ENCODE measurements at regions not wholly inside any gene's neighbourhood (a gene's known extent, or its start where the extent isn't known, plus 50 kb on each side); places are given as distances from the start of the nearest gene placed in this dataset.

DNA sequence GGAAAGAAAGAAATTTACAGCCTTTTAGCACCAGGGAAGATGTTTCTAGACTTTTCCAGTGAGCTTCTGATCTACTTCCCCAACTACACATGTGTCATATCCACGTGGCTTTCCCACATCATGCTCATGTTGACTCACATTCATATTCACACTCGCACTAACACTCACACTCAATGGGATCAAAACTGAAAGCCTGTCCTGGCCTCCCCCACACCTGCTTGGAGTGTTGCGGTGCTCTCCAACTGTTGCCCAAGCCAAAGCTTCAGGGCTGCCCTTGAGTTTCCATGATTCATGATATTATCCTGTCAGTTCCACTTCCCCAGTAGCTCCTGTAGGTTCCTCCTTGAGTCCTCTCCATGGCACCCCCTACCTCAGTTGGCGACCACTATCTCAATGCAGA is 444.4 kb downstream of the GATA3 start:
- TF ChIP-seq, protein P1, sequence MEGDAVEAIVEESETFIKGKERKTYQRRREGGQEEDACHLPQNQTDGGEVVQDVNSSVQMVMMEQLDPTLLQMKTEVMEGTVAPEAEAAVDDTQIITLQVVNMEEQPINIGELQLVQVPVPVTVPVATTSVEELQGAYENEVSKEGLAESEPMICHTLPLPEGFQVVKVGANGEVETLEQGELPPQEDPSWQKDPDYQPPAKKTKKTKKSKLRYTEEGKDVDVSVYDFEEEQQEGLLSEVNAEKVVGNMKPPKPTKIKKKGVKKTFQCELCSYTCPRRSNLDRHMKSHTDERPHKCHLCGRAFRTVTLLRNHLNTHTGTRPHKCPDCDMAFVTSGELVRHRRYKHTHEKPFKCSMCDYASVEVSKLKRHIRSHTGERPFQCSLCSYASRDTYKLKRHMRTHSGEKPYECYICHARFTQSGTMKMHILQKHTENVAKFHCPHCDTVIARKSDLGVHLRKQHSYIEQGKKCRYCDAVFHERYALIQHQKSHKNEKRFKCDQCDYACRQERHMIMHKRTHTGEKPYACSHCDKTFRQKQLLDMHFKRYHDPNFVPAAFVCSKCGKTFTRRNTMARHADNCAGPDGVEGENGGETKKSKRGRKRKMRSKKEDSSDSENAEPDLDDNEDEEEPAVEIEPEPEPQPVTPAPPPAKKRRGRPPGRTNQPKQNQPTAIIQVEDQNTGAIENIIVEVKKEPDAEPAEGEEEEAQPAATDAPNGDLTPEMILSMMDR (conservative IDR thresholded peaks at IDR 0.05; ENCODE audit: low read depth), result no peak
- ChIA-PET POLR2A (ENCODE audit: low non-redundant PET) (no interaction called here), CTCF (interaction anchor here (0.6 kb wide), 1 partner anchor 237 kb away, joined by 3 read pairs; no protein-coding TSS in a partner anchor)
- no peak for DNase-seq (ENCODE audit: low spot score)
- no peak overlapping the region for H3K27ac ChIP-seq

DNA sequence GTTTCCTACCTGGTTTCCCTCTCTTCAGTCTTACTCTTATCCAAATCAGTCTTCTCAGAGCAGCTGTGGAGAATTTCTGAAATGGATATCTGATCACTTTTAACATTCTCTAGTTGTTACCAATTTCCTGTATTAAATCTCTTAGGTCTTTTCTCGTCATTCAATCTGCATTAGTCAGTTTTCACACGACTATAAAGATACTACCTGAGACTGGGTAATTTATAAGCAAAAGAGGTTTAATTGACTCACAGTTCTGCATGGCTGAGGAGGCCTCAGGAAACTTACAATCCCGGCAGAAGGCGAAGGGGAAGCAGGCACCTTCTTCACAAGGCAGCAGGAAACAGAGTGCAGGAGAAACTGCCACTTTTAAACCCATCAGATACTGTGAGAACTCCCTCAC is 444.8 kb downstream of the GATA3 start:
- H3K27ac ChIP-seq, result no peak overlapping the region
- no peak for DNase-seq (ENCODE audit: low spot score)
- ChIA-PET POLR2A (ENCODE audit: low non-redundant PET) (no interaction called here), CTCF (interaction anchor here (0.6 kb wide), 1 partner anchor 238 kb away, joined by 3 read pairs; no protein-coding TSS in a partner anchor)
- TF ChIP-seq, protein P1 (conservative IDR thresholded peaks at IDR 0.05; ENCODE audit: low read depth), result no peak

DNA sequence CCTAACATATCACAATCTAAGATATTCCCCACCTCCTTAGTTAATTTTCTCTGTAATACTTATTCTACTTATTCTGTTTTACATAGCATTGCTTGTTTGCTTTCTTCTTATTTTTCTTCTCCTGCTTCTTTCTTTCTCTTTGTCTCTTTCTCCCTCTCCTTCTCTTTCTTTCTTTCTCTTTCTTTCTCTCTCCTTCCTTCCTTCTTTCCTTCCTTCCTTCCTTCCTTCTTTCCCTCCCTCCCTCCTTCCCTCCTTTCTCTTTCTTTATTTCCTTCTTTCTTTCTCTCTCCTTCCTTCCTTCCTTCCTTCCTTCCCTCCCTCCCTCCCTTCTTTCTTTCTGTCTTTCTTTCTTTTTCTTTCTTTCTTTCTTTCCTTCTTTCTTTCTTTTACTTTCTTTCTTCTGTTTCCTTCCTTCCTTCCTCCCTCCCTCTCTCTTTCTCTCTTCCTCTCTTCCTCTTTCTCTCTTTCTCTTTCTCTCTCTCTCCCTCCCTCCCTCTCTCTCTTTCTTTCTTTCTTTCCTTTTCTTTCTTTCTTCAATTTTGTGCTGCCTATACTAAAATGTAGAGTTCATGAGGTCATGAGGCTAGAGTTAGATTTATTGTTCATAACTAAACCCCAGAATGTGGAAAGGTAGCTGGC is 445.4 kb downstream of the GATA3 start:
- ChIA-PET CTCF (interaction anchor here (0.6 kb wide), 1 partner anchor 238 kb away, joined by 3 read pairs; no protein-coding TSS in a partner anchor), POLR2A (ENCODE audit: low non-redundant PET) (no interaction called here)
- TF ChIP-seq, protein P1 (conservative IDR thresholded peaks at IDR 0.05; ENCODE audit: low read depth), result no peak
- no peak overlapping the region for H3K27ac ChIP-seq
- no peak for DNase-seq (ENCODE audit: low spot score)

DNA sequence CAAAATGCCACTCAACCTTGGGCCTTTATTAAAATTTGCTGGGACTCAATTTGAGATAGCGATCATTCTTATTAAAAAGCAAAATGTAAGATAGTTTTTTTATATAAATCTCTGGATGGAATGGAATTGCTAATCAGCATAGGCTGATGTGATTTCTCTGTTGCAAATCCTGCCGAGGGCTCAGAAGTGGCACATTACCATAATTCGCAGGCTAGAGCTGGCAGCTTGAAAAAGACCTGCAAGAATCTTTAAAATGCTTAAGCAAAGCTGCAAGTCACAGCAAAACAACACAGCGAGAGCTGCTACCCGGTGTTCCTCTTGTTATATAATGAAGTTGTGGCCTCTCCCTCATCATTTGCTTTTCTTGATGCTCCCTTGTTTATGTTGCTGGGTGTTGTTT is 448.1 kb downstream of the GATA3 start:
- no peak for DNase-seq (ENCODE audit: low spot score)
- ChIA-PET CTCF (no interaction called here), POLR2A (ENCODE audit: low non-redundant PET) (no interaction called here)
- H3K27ac ChIP-seq, result no peak overlapping the region
- TF ChIP-seq, protein P1 (conservative IDR thresholded peaks at IDR 0.05; ENCODE audit: low read depth), result no peak

DNA sequence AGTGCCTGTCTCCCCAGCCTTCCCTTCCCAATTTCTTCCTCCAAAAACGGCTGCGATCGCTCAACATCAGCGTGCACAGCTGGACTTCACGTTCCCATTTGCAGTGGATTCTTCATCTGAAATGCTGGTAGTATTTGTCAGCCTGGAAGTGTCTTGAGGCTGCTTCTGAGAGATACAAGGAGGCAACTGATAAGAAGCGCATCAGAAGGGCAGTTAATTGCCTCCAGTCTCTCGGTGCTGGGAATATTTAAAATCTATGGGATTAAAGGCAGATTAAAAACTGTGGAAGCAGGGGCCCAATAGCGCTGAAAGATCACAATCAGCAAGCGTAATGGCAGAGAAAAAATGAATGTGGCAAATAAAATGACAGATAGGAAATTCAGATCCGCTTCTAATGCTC is 450.0 kb downstream of the GATA3 start:
- no peak for DNase-seq (ENCODE audit: low spot score)
- POLR2A ChIA-PET (ENCODE audit: low non-redundant PET), result no interaction called here
- CTCF ChIA-PET, result interaction anchor here (0.6 kb wide), 1 partner anchor 555 kb away, joined by 3 read pairs; no protein-coding TSS in a partner anchor
- no peak overlapping the region for H3K27ac ChIP-seq
- TF ChIP-seq, protein P1 (conservative IDR thresholded peaks at IDR 0.05; ENCODE audit: low read depth), result no peak

DNA sequence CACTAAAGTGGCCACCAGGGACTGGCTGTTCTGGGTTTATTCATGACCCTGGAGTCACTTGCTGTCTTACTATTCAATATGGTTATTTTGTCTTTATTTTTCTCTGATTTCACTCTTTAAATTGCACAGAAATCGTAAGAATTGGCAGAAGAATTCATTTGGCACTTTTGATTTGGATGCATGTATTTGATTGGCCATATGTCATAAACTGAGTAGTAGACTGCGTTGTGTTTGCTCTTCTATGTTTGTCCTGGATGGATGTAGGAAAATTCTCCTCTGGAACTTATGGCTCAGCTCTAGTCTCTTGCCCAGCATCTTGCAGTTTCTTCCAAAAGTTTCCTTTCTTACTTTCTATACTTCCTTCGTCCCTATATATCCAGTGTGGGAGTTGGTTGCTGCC is 452.7 kb downstream of the GATA3 start:
- no peak for DNase-seq (ENCODE audit: low spot score)
- no peak overlapping the region for H3K27ac ChIP-seq
- ChIA-PET POLR2A (ENCODE audit: low non-redundant PET) (no interaction called here), CTCF (no interaction called here)
- TF ChIP-seq, protein P1 (conservative IDR thresholded peaks at IDR 0.05; ENCODE audit: low read depth), result no peak

Measured in RWPE1 (cell line).